ENCODE measurements at regions not wholly inside any gene's neighbourhood (a gene's known extent, or its start where the extent isn't known, plus 50 kb on each side); places are given as distances from the start of the nearest gene placed in this dataset.
"Not testable (repeated sequence)": the region's sequence is repeated elsewhere in the genome, so short reads cannot be mapped to it uniquely, and the experiment has no call there.

DNA sequence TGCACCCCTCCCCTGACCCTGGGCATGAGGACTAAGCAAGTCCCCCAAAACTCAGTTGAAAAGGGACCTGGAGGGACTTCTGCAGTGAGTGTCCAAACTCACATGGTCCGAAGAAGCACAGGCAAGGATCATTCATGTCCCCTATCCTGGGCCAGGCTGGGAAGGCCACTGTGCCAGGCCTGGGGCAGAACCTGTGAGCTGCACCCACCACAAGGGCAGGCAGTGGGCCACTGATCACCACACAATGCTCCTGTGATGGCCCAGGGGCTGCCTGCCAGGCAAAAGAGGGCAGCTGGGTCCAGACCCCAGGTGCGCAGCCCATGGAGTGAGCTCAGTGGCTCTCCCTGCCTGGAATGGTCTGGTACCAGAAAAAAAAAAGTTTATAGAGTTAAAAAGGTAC lies 295.4 kb downstream of the CCDC74A start:
- not testable (repeated sequence) for H3K4me2 ChIP-seq (ENCODE audit: low read depth, low read length); H3K27me3 ChIP-seq (replicated peaks; ENCODE audit: insufficient read depth, low read length); H3K79me2 ChIP-seq (ENCODE audit: low read length); H3K36me3 ChIP-seq (replicated peaks; ENCODE audit: insufficient read depth, low read length); H3F3A ChIP-seq (ENCODE audit: insufficient read depth, low read length); H3K4me3 ChIP-seq (ENCODE audit: low read length); H3K9me3 ChIP-seq (replicated peaks; ENCODE audit: insufficient read depth, low read length); H3K9ac ChIP-seq (ENCODE audit: low read length); H3K27ac ChIP-seq (ENCODE audit: low read length); H4K20me1 ChIP-seq (ENCODE audit: insufficient read depth, low read length); H3K4me1 ChIP-seq (ENCODE audit: low read length); H3K9me2 ChIP-seq (replicated peaks; ENCODE audit: insufficient read depth, low read length); H2AFZ ChIP-seq (ENCODE audit: low read length); DNase-seq

DNA sequence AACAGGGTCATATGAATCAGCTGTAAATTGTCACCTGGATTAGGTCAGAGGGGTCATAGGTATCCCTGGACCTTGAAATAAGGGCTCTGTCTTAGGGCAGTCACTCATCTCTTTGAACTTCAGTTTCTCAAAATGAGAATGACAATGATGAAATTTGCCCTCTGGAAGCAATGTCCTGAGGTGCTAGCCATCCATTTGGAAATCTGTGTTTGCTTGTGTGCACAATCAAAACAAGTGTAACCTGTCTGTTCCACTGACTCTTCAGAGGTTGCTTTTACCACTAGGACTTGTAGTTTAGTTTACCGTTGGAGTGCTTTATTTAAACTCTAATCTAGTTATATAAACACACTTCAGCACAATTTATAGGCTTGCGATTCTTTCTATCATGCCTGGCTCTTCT lies 297.3 kb downstream of the CCDC74A start:
- not testable (repeated sequence) for H3K27me3 ChIP-seq (replicated peaks; ENCODE audit: insufficient read depth, low read length); H2AFZ ChIP-seq (ENCODE audit: low read length); H3K9ac ChIP-seq (ENCODE audit: low read length); H3K9me2 ChIP-seq (replicated peaks; ENCODE audit: insufficient read depth, low read length); H3K4me1 ChIP-seq (ENCODE audit: low read length); H3K27ac ChIP-seq (ENCODE audit: low read length); H3K4me2 ChIP-seq (ENCODE audit: low read depth, low read length); H4K20me1 ChIP-seq (ENCODE audit: insufficient read depth, low read length); H3K79me2 ChIP-seq (ENCODE audit: low read length); H3K36me3 ChIP-seq (replicated peaks; ENCODE audit: insufficient read depth, low read length); H3K4me3 ChIP-seq (ENCODE audit: low read length); DNase-seq; H3K9me3 ChIP-seq (replicated peaks; ENCODE audit: insufficient read depth, low read length); H3F3A ChIP-seq (ENCODE audit: insufficient read depth, low read length)

DNA sequence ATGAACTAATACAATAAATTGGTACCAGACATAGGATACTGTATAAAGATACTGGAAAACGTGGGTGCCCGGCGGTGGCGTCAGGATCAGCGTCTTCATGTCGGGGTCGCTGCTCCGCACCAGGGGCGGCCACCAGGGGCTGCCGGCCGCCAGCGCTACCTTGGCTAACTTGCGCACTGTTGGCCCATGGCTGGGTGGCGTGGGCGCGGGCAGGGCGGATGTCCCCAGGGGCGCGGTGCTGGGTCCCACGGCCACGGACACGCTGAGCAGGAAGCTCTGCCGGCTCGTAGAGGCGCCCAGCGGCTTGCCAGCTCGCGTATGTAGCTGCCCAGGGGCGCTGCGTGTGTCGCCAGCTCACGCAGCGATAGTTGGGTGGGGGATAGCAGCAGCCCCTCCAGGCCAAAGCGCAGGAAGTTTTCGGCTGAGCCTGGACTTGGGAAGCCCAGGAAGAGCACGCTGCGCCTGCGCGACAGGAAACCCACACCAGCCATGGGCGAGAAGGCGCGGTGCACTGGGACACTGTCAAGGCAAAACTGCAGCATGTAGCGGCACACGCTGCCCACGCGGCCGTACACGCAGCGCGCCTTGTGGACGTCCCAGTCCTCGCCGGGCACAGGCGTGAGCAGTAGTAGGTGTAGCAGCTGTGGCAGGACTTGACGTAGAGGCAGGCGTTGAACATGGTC lies 299.9 kb downstream of the CCDC74A start:
- Histone ChIP-seq H3F3A (ENCODE audit: insufficient read depth, low read length) (no peaks in the 10 kb centered on the region), H2AFZ (ENCODE audit: low read length) (no peak overlapping the region), H3K4me3 (ENCODE audit: low read length) (no peak overlapping the region), H3K4me1 (ENCODE audit: low read length) (no peaks in the 10 kb centered on the region), H3K4me2 (ENCODE audit: low read depth, low read length) (no peak overlapping the region), H3K36me3 (replicated peaks; ENCODE audit: insufficient read depth, low read length) (no peaks in the 10 kb centered on the region), H3K27me3 (replicated peaks; ENCODE audit: insufficient read depth, low read length) (no peaks in the 10 kb centered on the region), H3K79me2 (ENCODE audit: low read length) (no peaks in the 10 kb centered on the region), H4K20me1 (ENCODE audit: insufficient read depth, low read length) (no peaks in the 10 kb centered on the region), H3K27ac (ENCODE audit: low read length) (no peak overlapping the region), H3K9me3 (replicated peaks; ENCODE audit: insufficient read depth, low read length) (no peaks in the 10 kb centered on the region), H3K9me2 (replicated peaks; ENCODE audit: insufficient read depth, low read length) (no peaks in the 10 kb centered on the region), H3K9ac (ENCODE audit: low read length) (no peak overlapping the region)
- DNase-seq: no peak
- TF ChIP-seq EZH2phosphoT487 (IDR thresholded peaks at IDR 0.05; ENCODE audit: low read length) (no peak), EZH2 (optimal IDR thresholded peaks at IDR 0.05; ENCODE audit: low read depth, low read length) (no peak)
- TF ChIP-seq, protein P1, sequence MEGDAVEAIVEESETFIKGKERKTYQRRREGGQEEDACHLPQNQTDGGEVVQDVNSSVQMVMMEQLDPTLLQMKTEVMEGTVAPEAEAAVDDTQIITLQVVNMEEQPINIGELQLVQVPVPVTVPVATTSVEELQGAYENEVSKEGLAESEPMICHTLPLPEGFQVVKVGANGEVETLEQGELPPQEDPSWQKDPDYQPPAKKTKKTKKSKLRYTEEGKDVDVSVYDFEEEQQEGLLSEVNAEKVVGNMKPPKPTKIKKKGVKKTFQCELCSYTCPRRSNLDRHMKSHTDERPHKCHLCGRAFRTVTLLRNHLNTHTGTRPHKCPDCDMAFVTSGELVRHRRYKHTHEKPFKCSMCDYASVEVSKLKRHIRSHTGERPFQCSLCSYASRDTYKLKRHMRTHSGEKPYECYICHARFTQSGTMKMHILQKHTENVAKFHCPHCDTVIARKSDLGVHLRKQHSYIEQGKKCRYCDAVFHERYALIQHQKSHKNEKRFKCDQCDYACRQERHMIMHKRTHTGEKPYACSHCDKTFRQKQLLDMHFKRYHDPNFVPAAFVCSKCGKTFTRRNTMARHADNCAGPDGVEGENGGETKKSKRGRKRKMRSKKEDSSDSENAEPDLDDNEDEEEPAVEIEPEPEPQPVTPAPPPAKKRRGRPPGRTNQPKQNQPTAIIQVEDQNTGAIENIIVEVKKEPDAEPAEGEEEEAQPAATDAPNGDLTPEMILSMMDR (IDR thresholded peaks at IDR 0.05; ENCODE audit: low read length): no peak

DNA sequence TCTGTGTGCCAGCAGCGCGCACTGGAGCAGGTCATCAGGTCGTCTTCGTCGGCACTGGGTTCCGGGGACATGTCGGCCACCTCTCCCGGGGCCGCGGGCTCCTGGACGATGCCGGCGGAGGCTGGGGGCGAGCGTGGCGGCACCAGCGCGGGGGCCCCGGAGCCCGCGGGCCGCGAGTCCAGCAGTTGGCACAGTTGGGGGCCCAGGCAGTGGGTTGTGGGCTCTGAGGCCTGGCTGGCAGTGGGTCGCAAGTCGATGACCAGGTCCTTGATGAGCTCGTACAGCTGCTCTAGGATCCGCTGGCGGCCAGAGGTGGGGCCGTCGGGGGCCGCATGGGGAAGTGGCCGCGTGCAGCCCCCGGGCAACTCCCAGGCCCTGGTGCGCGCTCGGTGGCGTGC lies 300.5 kb downstream of the CCDC74A start:
- DNase-seq: no peak
- H3F3A ChIP-seq (ENCODE audit: insufficient read depth, low read length): no peaks in the 10 kb centered on the region
- no peak overlapping the region for H3K4me2 ChIP-seq (ENCODE audit: low read depth, low read length)
- H3K4me3 ChIP-seq (ENCODE audit: low read length): no peak overlapping the region
- no peaks in the 10 kb centered on the region for H3K27me3 ChIP-seq (replicated peaks; ENCODE audit: insufficient read depth, low read length)
- TF ChIP-seq, protein P1 (IDR thresholded peaks at IDR 0.05; ENCODE audit: low read length): no peak
- TF ChIP-seq EZH2 (optimal IDR thresholded peaks at IDR 0.05; ENCODE audit: low read depth, low read length) (no peak), EZH2phosphoT487 (IDR thresholded peaks at IDR 0.05; ENCODE audit: low read length) (no peak)
- no peaks in the 10 kb centered on the region for H3K4me1 ChIP-seq (ENCODE audit: low read length)
- H3K9me3 ChIP-seq (replicated peaks; ENCODE audit: insufficient read depth, low read length): no peaks in the 10 kb centered on the region
- no peak overlapping the region for H3K27ac ChIP-seq (ENCODE audit: low read length)
- no peaks in the 10 kb centered on the region for H3K79me2 ChIP-seq (ENCODE audit: low read length)
- no peaks in the 10 kb centered on the region for H3K9me2 ChIP-seq (replicated peaks; ENCODE audit: insufficient read depth, low read length)
- H4K20me1 ChIP-seq (ENCODE audit: insufficient read depth, low read length): no peaks in the 10 kb centered on the region
- H3K9ac ChIP-seq (ENCODE audit: low read length): no peak overlapping the region
- H3K36me3 ChIP-seq (replicated peaks; ENCODE audit: insufficient read depth, low read length): no peaks in the 10 kb centered on the region
- no peak overlapping the region for H2AFZ ChIP-seq (ENCODE audit: low read length)

DNA sequence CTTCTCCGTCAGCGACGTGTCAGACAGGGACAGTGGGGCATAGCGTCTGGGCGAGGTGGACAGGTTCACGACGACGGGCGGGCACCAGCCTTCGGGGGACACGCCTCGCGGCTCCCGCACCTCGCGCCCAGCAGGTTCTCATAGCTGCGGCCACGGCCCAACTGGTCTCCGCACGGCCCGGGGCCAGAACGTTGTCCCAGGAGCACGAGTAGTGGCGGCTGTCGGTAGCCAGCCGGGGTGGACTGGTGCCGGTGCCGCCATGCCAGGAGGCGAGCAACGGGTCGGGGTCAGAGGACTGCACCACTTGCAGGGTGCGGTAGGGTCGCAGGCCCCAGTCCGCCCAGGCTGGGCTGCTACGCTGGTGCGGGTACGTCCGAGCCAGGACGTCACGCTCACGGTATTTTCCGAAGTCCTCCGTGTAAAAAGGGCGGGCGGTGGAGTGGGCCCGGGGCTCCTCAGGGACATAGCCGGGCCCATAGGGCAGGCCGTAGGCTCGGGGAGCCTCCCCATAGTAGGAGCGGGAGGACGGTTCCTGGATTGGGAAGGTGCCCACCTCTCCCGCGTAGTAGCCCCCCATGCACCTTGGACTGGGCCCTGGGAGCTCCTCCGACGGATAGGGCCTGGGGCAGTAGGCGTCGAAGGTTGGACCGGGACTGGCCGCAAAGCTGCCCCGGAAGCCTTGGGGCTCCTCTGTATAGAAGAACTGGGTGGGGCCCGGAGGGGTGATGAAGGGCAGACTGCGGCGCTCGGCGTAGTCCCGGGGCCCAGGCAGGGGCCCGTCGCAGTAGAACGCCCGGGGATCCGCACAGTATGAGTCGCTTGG lies 301.2 kb downstream of the CCDC74A start:
- not testable (repeated sequence) for H3K4me1 ChIP-seq (ENCODE audit: low read length); H4K20me1 ChIP-seq (ENCODE audit: insufficient read depth, low read length); H3K4me3 ChIP-seq (ENCODE audit: low read length); H3K27ac ChIP-seq (ENCODE audit: low read length); H3K9me2 ChIP-seq (replicated peaks; ENCODE audit: insufficient read depth, low read length); H3K9me3 ChIP-seq (replicated peaks; ENCODE audit: insufficient read depth, low read length); H3K79me2 ChIP-seq (ENCODE audit: low read length); H3K36me3 ChIP-seq (replicated peaks; ENCODE audit: insufficient read depth, low read length); H3F3A ChIP-seq (ENCODE audit: insufficient read depth, low read length); H3K27me3 ChIP-seq (replicated peaks; ENCODE audit: insufficient read depth, low read length); DNase-seq; H3K9ac ChIP-seq (ENCODE audit: low read length); H2AFZ ChIP-seq (ENCODE audit: low read length); H3K4me2 ChIP-seq (ENCODE audit: low read depth, low read length)

DNA sequence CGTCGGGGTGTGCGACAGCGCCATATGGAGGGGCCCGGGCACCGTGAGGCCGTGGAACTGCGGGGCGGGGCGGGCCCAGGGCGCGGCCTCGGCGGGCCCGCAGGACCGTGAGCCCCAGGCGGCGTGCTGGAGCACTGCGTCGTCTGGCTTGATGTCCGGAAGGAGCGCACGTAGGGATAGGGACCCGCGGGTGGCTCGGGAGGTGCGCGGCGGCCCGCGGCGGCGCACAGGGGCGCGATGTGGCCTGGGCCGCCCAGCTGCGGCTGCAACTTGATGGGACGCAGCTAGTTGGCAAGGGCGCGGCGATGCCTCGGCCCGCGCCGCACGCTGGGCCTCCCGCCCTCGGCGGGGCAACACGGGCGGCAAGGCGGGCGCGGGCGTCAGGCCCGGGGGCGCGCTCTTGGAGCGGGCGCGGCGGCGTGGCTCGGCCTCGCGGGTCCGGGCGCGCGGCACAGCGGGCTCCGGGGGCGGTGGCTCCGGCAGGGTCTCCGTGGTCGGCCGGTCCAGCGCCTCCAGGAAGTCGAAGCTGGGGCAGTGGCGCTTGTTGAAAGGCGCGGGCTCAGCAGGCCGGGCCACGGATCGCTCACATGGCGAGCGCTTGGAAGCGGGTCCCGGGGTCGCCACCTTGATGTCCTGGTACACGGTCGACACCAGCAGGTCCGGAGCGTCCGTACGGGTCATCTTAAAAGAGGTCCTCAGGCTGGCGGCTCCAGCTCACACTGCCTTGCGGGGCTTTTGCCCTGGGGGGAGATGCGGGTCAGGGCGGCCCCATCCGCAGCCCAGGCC lies 302.0 kb downstream of the CCDC74A start:
- not testable (repeated sequence) for H3K27me3 ChIP-seq (replicated peaks; ENCODE audit: insufficient read depth, low read length); H3K36me3 ChIP-seq (replicated peaks; ENCODE audit: insufficient read depth, low read length); H3K4me1 ChIP-seq (ENCODE audit: low read length); H3F3A ChIP-seq (ENCODE audit: insufficient read depth, low read length); H3K79me2 ChIP-seq (ENCODE audit: low read length); H3K9me2 ChIP-seq (replicated peaks; ENCODE audit: insufficient read depth, low read length); H3K9me3 ChIP-seq (replicated peaks; ENCODE audit: insufficient read depth, low read length); H4K20me1 ChIP-seq (ENCODE audit: insufficient read depth, low read length); H3K4me2 ChIP-seq (ENCODE audit: low read depth, low read length); H3K27ac ChIP-seq (ENCODE audit: low read length); H2AFZ ChIP-seq (ENCODE audit: low read length); H3K4me3 ChIP-seq (ENCODE audit: low read length); DNase-seq; H3K9ac ChIP-seq (ENCODE audit: low read length)

Data from MM.1S (cell line).